ENCODE measurements at regions not wholly inside any gene's neighbourhood (a gene's known extent, or its start where the extent isn't known, plus 50 kb on each side); places are given as distances from the start of the nearest gene placed in this dataset.

DNA sequence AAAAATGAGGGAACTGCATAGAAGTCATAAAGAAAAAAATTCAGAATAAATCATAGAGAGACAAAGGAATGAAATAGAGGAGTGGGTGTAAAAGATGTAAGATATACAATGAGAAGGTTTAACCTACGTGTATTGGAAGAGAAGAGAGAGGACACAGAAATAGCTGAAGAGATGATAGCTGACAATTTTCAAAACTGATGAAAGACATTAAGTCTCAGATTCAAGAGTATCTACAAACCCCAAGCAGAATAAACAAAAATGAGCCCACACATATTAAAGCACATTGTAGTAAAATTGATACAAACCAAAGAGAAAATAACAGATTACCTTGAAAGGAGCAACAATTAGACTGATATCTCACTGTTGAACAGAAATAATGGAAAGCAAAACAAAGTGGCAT, 107.9 kb upstream of the PRNP start:
- TF ChIP-seq, protein P1, sequence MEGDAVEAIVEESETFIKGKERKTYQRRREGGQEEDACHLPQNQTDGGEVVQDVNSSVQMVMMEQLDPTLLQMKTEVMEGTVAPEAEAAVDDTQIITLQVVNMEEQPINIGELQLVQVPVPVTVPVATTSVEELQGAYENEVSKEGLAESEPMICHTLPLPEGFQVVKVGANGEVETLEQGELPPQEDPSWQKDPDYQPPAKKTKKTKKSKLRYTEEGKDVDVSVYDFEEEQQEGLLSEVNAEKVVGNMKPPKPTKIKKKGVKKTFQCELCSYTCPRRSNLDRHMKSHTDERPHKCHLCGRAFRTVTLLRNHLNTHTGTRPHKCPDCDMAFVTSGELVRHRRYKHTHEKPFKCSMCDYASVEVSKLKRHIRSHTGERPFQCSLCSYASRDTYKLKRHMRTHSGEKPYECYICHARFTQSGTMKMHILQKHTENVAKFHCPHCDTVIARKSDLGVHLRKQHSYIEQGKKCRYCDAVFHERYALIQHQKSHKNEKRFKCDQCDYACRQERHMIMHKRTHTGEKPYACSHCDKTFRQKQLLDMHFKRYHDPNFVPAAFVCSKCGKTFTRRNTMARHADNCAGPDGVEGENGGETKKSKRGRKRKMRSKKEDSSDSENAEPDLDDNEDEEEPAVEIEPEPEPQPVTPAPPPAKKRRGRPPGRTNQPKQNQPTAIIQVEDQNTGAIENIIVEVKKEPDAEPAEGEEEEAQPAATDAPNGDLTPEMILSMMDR (IDR thresholded peaks at IDR 0.05; ENCODE audit: low read length): no peak
- no peak for TF ChIP-seq EZH2 (IDR thresholded peaks at IDR 0.05; ENCODE audit: borderline replicate concordance, low read length)
